GM21381 (cell line): ENCODE measurements at regions not wholly inside any gene's neighbourhood (a gene's known extent, or its start where the extent isn't known, plus 50 kb on each side); places are given as distances from the start of the nearest gene placed in this dataset.
A peak's percentile ranks its signal among the peaks of the same experiment; 100 is the strongest.
"Not testable (repeated sequence)": the region's sequence is repeated elsewhere in the genome, so short reads cannot be mapped to it uniquely, and the experiment has no call there.

Source experiments
- ATAC-seq: cut with Tn5 transposase; IDR thresholded peaks from one replicate; pipeline ENCODE4 v1.9.1; 2021; ENCODE audit warnings: mild to moderate bottlenecking, moderate library complexity; ENCODE audit not compliant: unreplicated experiment

- ATAC-seq: no peak
Observed at GRCh38 chr14:106694638-106695393, 1168.4 kb downstream of the TMEM121 start.

GRCh38 chr14:106698620-106699267 is 1172.4 kb downstream of the TMEM121 start:
- ATAC-seq: not testable (repeated sequence)

- not testable (repeated sequence) for ATAC-seq
Observed at GRCh38 chr14:106703651-106704050, 1177.3 kb downstream of the TMEM121 start.

- not testable (repeated sequence) for ATAC-seq
Observed at GRCh38 chr14:106706488-106706887, 1180.1 kb downstream of the TMEM121 start.

- not testable (repeated sequence) for ATAC-seq
Observed at GRCh38 chr14:106710187-106710586, 1183.8 kb downstream of the TMEM121 start.

GRCh38 chr14:106712513-106712912 is 1186.1 kb downstream of the TMEM121 start:
- ATAC-seq: not testable (repeated sequence)

DNA sequence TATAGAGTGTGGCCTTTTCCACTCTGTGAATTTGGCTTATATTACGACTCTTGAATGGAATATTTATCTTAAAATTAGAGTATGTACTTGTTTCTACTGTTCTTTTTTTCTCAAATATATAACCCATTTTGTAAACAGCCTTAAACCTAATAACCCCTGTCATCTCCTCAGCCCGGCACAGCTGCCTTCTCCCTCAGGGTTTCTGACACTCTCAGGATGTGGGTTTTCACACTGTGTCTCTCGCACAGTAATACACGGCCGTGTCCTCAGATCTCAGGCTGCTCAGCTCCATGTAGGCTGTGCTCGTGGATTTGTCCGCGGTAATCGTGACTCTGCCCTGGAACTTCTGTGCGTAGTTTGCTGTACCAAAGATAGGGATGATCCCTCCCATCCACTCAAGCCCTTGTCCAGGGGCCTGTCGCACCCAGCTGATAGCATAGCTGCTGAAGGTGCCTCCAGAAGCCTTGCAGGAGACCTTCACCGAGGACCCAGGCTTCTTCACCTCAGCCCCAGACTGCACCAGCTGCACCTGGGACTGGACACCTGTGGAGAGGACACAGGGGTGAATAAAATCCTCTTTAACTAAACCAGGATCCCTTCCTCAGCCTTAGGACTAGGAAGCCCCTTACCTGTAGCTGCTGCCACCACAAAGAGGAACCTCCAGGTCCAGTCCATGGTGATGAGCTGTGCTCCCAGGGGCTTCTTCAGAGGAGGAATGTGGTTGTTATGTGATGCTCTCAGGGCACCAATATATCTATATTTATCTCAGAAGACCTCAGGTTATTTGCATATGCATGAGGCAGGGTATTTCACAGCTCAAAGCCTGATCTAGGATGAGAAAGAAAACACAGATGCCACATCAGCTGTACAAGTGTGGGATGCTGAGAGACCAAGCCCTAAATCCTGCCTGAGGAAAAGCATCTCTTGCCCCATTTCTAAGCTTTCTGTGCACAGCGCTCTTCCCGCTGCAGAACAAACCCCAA is 1188.4 kb downstream of the TMEM121 start:
- peak; percentile 57 for ATAC-seq

DNA sequence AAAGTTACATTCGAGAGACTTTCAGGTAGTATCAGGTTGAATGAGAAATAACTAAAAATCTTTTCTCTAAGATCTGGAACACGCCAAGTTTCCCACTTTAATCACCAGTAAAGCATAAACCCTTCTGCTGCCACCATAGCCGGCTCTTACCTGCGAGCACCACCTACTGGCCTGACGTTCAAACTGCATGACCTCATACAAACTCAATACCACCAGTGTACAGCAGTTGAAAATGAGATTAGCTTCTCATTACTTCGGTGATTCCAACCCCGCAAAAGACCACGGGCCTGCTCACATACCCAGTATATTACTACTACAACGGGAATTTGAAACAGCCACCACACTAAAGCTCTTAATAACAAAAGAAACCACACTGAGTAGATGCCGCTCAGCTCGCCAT is 1191.2 kb downstream of the TMEM121 start:
- not testable (repeated sequence) for ATAC-seq

DNA sequence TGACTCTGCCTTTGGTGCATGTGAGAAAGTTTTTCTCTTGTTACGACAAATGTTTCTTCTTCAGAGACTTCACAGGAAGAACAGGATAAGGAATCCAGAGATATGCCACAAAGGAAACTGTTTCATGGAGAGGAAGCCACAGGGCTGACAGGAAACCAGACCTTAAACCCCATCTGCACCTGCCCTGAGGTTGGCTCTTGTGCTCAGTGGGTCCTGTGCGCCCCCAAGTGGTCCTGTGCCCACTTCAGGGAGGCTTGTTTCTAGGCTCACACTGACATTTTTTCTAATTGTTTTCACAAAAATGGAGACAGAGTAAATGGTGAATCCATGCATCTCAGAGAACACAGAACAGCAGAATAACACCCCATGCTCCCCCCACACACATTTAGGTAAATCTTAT is 1193.5 kb downstream of the TMEM121 start:
- not testable (repeated sequence) for ATAC-seq

DNA sequence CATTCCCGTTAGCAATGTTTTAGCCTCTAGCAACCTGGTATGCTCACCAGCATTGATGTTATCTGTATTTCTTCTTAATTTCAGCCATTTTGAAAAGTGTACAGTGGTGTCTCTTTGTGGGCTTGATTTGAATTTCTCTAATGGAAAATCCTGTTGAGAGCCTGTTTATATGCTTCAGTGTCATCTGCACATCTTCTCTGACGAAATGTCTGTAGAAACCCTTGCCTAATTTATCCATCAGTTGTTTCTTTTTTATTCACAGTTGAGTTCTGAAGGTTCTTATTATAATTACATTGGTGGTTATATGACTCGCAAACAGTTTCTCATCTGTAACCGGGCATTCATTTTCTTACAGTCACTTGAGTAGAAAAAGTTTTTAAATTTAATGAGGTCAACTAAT is 1195.5 kb downstream of the TMEM121 start:
- ATAC-seq: not testable (repeated sequence)

DNA sequence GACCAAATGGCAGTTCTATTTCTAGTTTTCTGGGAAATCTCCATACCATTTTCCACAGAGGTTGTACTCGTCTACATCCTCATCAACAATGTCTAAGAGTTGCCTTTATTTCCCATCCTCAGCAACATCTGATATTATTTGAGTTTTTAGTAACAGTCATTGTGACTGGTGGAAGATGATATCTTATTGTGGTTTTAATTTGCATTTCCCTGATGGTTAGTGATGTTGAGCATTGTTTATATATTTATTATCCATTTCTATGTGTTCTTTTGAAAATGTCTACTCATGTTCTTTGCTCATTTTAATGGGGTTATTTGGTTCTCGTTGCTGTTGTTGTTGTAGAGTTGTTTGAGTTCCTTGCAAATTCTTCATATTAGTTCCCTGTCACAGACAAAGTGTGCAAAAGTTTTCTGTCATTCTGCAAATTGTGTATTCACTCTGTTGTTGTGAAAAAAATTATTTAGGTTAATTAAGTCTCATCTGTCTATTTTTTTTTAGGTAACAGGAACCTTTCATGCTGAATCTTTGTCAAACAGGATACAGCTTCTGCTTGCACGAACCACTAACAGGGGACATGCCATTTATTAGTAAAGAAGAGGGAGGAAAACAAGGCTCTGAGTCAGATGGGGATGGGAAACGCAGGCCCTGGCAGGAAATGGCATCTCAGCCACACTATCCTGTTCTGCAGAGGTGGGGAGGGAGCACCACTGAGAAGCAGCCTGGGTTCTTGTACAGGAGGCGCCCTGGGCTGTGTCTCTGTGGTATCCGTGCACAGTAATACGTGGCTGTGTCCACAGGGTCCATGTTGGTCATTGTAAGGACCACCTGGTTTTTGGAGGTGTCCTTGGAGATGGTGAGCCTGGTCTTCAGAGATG is 1196.7 kb downstream of the TMEM121 start:
- not testable (repeated sequence) for ATAC-seq

DNA sequence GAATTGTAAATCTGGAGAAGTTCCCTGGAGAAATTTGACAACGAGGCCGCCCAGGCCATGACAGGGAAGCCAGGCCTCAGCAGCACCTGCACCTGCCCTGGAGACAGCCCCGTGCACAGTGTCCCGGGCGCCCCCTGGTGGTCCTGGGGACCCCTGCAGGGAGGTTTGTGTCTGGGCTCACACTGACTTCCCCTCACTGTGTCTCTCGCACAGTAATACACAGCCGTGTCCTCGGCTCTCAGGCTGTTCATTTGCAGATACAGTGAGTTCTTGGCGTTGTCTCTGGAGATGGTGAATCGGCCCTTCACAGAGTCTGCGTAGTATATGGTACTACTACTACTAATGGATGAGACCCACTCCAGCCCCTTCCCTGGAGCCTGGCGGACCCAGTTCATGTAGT is 1201.6 kb downstream of the TMEM121 start:
- not testable (repeated sequence) for ATAC-seq

- no peak for ATAC-seq
Observed at GRCh38 chr14:106728611-106729010, 1202.2 kb downstream of the TMEM121 start.

- ATAC-seq: no peak
Observed at GRCh38 chr14:106729551-106729950, 1203.2 kb downstream of the TMEM121 start.

GRCh38 chr14:106733771-106734170 is 1207.4 kb downstream of the TMEM121 start:
- no peak for ATAC-seq

DNA sequence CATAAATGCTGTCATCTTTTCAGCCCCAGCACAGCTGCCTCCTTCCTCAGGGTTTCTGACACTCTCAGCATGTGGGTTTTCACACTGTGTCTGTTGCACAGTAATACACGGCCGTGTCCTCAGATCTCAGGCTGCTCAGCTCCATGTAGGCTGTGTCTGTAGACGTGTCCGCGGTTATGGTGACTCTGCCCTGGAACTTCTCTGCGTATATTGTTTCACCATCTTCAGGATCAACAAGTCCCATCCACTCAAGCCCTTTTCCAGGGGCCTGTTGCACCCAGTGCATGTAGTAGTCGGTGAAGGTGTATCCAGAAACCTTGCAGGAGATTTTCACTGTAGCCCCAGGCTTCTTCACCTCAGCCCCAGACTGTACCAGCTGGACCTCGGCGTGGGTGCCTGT is 1210.6 kb downstream of the TMEM121 start:
- ATAC-seq: no peak

- no peak for ATAC-seq
Observed at GRCh38 chr14:106738075-106738474, 1211.7 kb downstream of the TMEM121 start.

DNA sequence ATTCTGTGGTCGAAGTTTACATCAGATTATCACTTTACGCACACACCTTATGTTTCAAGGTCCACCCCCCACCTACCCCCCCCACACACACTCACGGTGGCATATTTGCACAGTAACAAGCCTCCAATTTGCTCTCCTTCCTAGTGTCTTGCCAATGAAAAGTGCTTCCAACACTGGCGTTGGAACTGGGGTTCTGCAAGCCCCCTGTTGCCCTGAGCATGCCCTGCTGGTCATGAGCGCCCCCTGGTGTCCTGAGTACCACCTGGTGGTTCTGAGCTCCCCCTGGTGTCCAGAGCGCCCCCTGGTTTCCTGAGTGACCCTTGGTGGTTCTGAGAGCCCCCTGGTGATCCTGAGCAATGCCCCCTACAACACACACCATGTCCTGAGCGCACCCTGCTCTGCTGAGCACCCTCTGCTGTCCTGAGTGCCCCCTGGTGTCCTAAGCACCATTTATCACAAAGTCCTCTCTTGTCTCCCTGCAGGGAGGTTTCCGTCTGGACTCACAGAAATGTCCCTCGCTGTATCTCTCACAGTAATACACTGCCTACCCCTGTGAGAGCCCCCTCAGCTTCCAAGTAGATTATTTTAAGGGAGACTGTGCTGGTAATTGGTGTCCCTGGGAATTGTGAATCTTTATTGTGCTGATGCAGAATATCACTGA is 1212.3 kb downstream of the TMEM121 start:
- ATAC-seq: not testable (repeated sequence)

- peak; percentile 71 for ATAC-seq
Observed at GRCh38 chr14:106741086-106741827, 1214.9 kb downstream of the TMEM121 start.
